ENCODE measurements at regions not wholly inside any gene's neighbourhood (a gene's known extent, or its start where the extent isn't known, plus 50 kb on each side); places are given as distances from the start of the nearest gene placed in this dataset.

DNA sequence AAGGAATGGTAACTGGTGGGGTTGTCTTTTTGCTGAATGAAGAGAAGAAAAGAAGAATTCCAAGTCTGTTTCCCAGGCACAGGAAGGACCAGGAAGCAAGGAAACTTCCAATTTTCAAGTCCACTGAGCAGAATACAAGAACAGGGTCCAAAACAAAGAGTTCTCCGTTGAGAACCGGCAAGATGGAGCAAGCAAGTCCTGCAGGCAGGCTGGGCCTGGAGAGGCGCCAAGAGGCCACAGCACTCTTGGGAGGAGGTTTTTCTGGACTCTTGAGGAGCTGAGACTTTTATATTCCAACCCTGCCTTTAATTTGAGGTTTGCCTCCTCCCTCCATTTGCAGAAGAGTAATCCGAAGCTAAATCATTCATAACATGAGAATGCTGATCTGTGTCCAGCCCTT, 224.5 kb downstream of the IKZF2 start:
- Mint-ChIP-seq H3K27ac (no peak overlapping the region), H3K36me3 (ENCODE audit: low read depth) (no peaks in the 10 kb centered on the region), H3K27me3 (no peaks in the 10 kb centered on the region), H3K4me1 (no peaks in the 10 kb centered on the region), H3K4me3 (no peak overlapping the region)
- ATAC-seq (no peak), DNase-seq (no peak)
- H3K9me3 ChIP-seq (ENCODE audit: control insufficient read depth, low read length, poor library complexity, severe bottlenecking), result no peaks in the 10 kb centered on the region

GRCh38 chr2:212923393-212923792, 228.0 kb downstream of the IKZF2 start:
- no peak for DNase-seq
- no peak for ATAC-seq
- H3K4me3 Mint-ChIP-seq, result no peak overlapping the region
- no peak overlapping the region for H3K27ac Mint-ChIP-seq
- H3K27me3 Mint-ChIP-seq, result no peaks in the 10 kb centered on the region
- no peaks in the 10 kb centered on the region for H3K9me3 ChIP-seq (ENCODE audit: control insufficient read depth, low read length, poor library complexity, severe bottlenecking)
- H3K36me3 Mint-ChIP-seq (ENCODE audit: low read depth), result no peaks in the 10 kb centered on the region
- H3K4me1 Mint-ChIP-seq, result no peaks in the 10 kb centered on the region

DNA sequence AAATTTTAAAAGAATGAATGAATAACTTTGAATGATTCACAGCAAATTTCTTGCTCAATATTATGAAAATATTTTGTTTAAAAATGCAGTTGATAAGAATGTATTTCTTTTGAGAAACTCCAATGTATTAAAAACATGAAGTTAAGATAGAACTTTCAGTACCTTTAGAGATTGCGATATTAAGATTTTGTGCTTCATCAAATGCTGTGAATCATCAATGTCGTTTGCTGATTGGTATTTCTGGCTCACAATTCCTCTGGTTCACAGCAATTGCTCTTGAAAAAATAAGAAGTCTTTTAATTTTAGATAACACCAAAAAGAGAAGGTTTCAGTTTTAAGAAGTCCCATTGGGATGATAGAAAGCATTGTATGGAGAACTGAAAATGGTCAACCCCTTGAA, 228.7 kb downstream of the IKZF2 start:
- DNase-seq (no peak), ATAC-seq (no peak)
- Mint-ChIP-seq H3K4me3 (no peak overlapping the region), H3K36me3 (ENCODE audit: low read depth) (no peaks in the 10 kb centered on the region), H3K27me3 (no peaks in the 10 kb centered on the region), H3K27ac (no peak overlapping the region), H3K4me1 (no peaks in the 10 kb centered on the region)
- no peaks in the 10 kb centered on the region for H3K9me3 ChIP-seq (ENCODE audit: control insufficient read depth, low read length, poor library complexity, severe bottlenecking)

DNA sequence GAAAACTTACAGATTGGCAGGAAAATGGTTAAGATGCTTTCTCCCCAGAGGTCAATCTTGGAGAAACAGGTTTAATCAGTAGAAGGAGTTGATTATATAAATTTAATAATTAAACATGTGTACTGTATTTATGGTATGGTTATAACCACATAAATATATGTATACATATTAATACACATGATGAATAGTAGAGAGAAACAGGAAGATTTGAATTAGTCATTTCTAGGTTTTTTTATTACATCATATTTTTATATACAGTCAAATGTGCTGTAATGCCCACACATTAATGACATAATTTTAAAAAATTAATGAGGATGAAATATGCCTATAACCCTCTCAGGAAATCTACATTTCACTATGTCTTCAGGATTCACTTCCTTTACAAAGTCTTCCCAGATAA, 229.7 kb downstream of the IKZF2 start:
- no peak for ATAC-seq
- DNase-seq, result no peak
- H3K27ac Mint-ChIP-seq, result no peak overlapping the region
- no peak overlapping the region for H3K4me3 Mint-ChIP-seq
- H3K27me3 Mint-ChIP-seq, result no peaks in the 10 kb centered on the region
- no peaks in the 10 kb centered on the region for H3K4me1 Mint-ChIP-seq
- no peaks in the 10 kb centered on the region for H3K36me3 Mint-ChIP-seq (ENCODE audit: low read depth)
- H3K9me3 ChIP-seq (ENCODE audit: control insufficient read depth, low read length, poor library complexity, severe bottlenecking), result no peaks in the 10 kb centered on the region

- no peak overlapping the region for H3K27ac Mint-ChIP-seq
- H3K36me3 Mint-ChIP-seq (ENCODE audit: low read depth), result no peaks in the 10 kb centered on the region
- H3K4me1 Mint-ChIP-seq, result no peaks in the 10 kb centered on the region
- H3K9me3 ChIP-seq (ENCODE audit: control insufficient read depth, low read length, poor library complexity, severe bottlenecking), result no peaks in the 10 kb centered on the region
- H3K4me3 Mint-ChIP-seq, result no peak overlapping the region
- DNase-seq (no peak), ATAC-seq (no peak)
- H3K27me3 Mint-ChIP-seq, result no peaks in the 10 kb centered on the region
Observed at GRCh38 chr2:212921061-212921460, 230.4 kb downstream of the IKZF2 start.

DNA sequence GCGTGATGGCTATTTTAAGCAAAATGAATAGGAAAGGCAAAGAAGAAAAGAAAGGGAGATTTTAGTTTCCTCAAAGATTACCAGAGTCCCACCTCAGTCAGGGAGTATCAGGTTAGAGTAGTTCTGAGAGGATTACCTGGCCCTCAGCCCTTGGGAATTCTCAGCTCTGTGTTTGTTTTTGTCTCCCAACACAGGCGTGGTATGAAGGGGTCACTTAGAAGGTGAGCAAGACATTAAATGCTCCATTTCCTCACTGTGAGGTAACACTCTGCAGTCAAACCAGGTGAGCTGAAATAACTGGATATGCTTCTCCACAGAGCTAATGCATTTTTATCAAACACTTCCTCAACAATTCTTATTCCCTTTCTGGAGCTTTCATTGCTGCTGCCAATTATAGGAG, 232.2 kb downstream of the IKZF2 start:
- Mint-ChIP-seq H3K36me3 (ENCODE audit: low read depth) (no peaks in the 10 kb centered on the region), H3K4me3 (no peak overlapping the region), H3K4me1 (no peaks in the 10 kb centered on the region), H3K27me3 (no peaks in the 10 kb centered on the region), H3K27ac (no peak overlapping the region)
- DNase-seq (no peak), ATAC-seq (no peak)
- no peaks in the 10 kb centered on the region for H3K9me3 ChIP-seq (ENCODE audit: control insufficient read depth, low read length, poor library complexity, severe bottlenecking)

DNA sequence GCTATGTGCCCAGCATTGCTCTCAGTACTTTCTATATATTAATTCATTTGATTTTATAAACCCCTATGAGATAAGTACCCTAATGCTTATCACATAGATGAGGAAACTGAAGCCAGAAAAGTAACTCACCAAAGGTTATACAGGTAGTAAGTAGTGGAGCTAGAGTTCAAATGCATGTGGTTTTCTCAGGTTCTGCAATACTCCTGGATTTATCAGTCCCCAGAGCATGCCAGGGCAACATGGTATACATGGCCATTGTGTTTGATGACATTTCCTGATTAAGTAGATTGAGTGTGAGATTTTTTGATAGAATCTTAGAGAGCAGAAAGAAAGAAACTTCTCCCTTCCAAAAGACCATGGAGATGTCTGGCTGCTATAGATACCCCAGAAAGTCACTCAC, 233.1 kb downstream of the IKZF2 start:
- no peak for ATAC-seq
- H3K4me1 Mint-ChIP-seq, result no peaks in the 10 kb centered on the region

DNA sequence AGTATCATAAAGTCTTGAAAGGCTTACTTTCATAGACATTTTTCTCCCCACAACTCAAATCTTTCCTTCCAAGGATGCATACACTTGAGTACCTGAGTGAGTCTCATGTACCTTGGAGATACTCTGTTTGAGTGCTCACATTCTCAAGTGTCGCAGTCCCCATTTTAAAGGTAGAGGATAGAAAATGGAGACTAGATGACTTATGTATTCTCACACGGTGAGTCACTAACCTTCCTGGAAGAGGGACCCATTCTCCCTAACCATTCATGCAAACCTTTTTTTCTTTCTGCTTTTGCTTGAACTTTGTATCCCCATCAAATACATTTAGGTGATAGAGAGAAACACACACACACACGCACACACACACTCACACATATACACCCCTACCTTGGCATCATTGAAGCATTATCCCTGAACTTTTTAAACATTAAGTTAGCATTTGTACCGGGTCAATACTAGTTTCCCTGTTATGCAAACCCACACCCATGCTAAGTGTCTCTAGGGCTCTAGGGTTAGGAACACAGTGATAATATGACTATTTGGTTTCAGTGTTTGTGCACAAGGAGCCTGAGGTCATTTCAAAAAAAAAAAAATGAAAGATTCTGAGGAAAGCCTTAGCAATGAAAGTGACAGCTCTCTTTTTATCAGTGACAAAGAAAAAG, 236.2 kb downstream of the IKZF2 start:
- ATAC-seq, result no peak

More for the DNA sequence above, 233.1 kb downstream of the IKZF2 start:
- Mint-ChIP-seq H3K4me3 (no peak overlapping the region), H3K27me3 (peaks cover 2% of the 10 kb centered on the region), H3K27ac (no peak overlapping the region), H3K36me3 (ENCODE audit: low read depth) (no peaks in the 10 kb centered on the region)
- H3K9me3 ChIP-seq (ENCODE audit: control insufficient read depth, low read length, poor library complexity, severe bottlenecking), result no peaks in the 10 kb centered on the region
- no peak for DNase-seq

DNA sequence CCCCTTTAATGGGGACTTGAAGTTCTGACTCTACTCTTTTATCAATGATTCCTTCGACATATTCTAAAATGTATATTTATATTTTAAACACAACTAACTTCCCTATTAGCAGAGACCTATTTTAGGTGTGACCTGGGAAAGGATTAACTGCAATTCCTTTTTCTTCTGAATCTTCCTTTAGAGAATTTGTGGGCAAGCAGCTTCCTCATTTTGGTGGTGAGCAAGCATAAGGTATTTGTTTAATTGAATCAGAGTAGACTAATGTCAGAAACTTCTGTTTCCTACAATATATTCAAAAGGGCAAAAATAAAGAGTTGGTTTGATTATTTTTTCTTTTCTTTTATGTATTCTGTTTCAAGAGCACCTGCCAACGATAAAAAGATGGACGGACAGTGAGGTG, 237.0 kb downstream of the IKZF2 start:
- H3K27ac Mint-ChIP-seq, result no peak overlapping the region
- peaks cover 8% of the 10 kb centered on the region for H3K27me3 Mint-ChIP-seq
- no peak for DNase-seq
- no peaks in the 10 kb centered on the region for H3K36me3 Mint-ChIP-seq (ENCODE audit: low read depth)
- H3K4me3 Mint-ChIP-seq, result no peak overlapping the region
- no peak for ATAC-seq
- peaks cover 2% of the 10 kb centered on the region for H3K4me1 Mint-ChIP-seq
- H3K9me3 ChIP-seq (ENCODE audit: control insufficient read depth, low read length, poor library complexity, severe bottlenecking), result no peaks in the 10 kb centered on the region

More for the DNA sequence above, 236.2 kb downstream of the IKZF2 start:
- no peaks in the 10 kb centered on the region for H3K36me3 Mint-ChIP-seq (ENCODE audit: low read depth)
- H3K27me3 Mint-ChIP-seq, result peaks cover 8% of the 10 kb centered on the region
- peaks cover 2% of the 10 kb centered on the region for H3K4me1 Mint-ChIP-seq
- no peak overlapping the region for H3K27ac Mint-ChIP-seq
- no peaks in the 10 kb centered on the region for H3K9me3 ChIP-seq (ENCODE audit: control insufficient read depth, low read length, poor library complexity, severe bottlenecking)
- no peak for DNase-seq
- no peak overlapping the region for H3K4me3 Mint-ChIP-seq

- no peak overlapping the region for H3K27ac Mint-ChIP-seq
- H3K9me3 ChIP-seq (ENCODE audit: control insufficient read depth, low read length, poor library complexity, severe bottlenecking), result no peaks in the 10 kb centered on the region
- H3K4me1 Mint-ChIP-seq, result peaks cover 2% of the 10 kb centered on the region
- H3K4me3 Mint-ChIP-seq, result no peak overlapping the region
- peaks cover 8% of the 10 kb centered on the region for H3K27me3 Mint-ChIP-seq
- ATAC-seq (no peak), DNase-seq (no peak)
- H3K36me3 Mint-ChIP-seq (ENCODE audit: low read depth), result no peaks in the 10 kb centered on the region
Observed at GRCh38 chr2:212913640-212914306, 237.6 kb downstream of the IKZF2 start.

DNA sequence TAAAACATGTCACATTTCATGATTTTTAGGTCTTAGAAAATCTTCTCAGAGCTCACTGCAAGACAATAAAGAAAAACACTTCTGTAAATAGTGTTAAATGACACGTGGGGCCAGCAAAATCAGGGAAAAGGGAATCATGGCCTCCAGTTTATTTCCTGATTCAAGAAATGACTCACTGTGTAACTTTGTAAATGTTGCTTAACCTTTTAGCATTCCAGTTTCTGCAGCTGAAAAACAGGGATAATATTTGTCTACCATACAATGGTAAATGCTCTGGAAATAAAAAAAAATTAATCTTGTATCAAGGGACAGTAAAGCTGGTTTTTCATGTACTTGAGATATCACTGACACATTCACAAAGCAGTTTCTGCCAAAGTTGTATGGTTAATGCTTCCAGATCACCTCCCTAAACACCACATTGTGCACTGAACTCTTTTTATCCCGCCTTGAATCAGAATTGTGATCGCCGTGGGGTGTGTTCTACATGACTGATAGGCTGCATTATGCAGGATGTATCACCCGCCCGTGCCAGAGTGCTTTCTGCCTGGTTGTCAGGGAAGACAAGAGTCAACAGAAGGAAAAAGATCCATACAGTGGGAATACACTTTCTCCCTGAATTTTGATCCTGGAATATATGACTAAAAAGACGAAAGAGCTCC, 238.8 kb downstream of the IKZF2 start:
- peaks cover 2% of the 10 kb centered on the region for H3K4me1 Mint-ChIP-seq
- ATAC-seq, result no peak
- H3K36me3 Mint-ChIP-seq (ENCODE audit: low read depth), result no peaks in the 10 kb centered on the region
- H3K27ac Mint-ChIP-seq, result no peak overlapping the region
- no peaks in the 10 kb centered on the region for H3K9me3 ChIP-seq (ENCODE audit: control insufficient read depth, low read length, poor library complexity, severe bottlenecking)
- H3K27me3 Mint-ChIP-seq, result peaks cover 8% of the 10 kb centered on the region
- H3K4me3 Mint-ChIP-seq, result no peak overlapping the region
- DNase-seq, result no peak

DNA sequence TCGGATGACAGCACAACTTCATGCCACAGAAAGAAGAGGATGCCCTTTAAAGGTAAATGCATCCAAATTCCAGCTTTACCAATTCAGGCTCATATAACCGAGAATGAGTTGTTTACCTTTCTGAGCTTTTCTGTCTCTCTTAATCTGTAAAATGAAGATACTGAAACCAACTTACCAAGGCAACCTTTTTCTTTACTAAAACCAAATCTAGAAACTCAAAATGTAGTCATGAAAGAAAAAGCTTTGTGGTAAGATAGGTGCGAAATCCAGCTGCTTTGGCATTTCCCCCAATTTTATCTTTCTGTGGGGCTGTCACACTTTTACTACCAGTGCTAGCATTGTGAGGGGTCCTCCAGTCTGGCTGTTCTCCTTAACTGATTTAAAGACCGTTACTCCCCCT, 240.4 kb downstream of the IKZF2 start:
- Mint-ChIP-seq H3K27ac (no peak overlapping the region), H3K4me1 (peaks cover 2% of the 10 kb centered on the region), H3K36me3 (ENCODE audit: low read depth) (no peaks in the 10 kb centered on the region), H3K27me3 (peaks cover 8% of the 10 kb centered on the region), H3K4me3 (no peak overlapping the region)
- DNase-seq (no peak), ATAC-seq (no peak)
- H3K9me3 ChIP-seq (ENCODE audit: control insufficient read depth, low read length, poor library complexity, severe bottlenecking), result no peaks in the 10 kb centered on the region

DNA sequence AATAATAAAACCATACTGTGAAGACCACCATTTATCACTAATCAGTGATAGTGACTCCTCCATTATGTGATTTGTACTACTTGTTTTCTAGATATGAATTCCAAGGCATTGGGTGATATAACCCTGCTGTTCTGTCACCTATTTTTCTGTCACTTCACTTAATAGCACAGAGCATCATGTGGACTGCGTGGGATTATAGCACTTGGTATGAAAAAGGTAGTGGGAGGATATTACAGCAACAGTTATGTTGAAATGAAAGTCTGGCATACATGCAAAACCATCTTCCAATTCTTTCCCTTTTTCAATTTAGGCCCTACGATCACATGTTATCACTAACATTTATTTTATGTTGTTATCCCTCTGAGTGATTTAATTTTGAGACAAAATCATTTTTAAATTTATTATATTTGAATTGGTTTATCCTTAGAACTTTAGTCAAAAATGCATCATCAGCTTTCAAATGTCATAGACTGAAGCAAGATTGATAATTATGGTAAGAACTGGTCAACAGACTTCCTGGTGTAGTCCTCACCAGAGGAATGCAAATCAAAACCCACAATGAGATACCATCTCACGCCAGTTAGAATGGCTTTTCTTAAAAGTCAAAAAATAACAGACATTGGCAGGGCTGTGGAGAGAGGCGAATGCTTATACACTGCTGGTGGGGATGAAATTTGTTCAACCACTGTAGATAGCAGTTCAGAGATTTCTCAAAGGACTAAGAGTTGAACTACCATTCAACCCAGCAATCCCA, 242.6 kb downstream of the IKZF2 start:
- H3K27ac Mint-ChIP-seq, result no peak overlapping the region
- no peak overlapping the region for H3K4me3 Mint-ChIP-seq
- peaks cover 8% of the 10 kb centered on the region for H3K27me3 Mint-ChIP-seq
- no peaks in the 10 kb centered on the region for H3K9me3 ChIP-seq (ENCODE audit: control insufficient read depth, low read length, poor library complexity, severe bottlenecking)
- H3K4me1 Mint-ChIP-seq, result peaks cover 2% of the 10 kb centered on the region
- DNase-seq, result no peak
- H3K36me3 Mint-ChIP-seq (ENCODE audit: low read depth), result no peaks in the 10 kb centered on the region
- ATAC-seq, result no peak
